ENCODE measurements at regions not wholly inside any gene's neighbourhood (a gene's known extent, or its start where the extent isn't known, plus 50 kb on each side); places are given as distances from the start of the nearest gene placed in this dataset.

DNA sequence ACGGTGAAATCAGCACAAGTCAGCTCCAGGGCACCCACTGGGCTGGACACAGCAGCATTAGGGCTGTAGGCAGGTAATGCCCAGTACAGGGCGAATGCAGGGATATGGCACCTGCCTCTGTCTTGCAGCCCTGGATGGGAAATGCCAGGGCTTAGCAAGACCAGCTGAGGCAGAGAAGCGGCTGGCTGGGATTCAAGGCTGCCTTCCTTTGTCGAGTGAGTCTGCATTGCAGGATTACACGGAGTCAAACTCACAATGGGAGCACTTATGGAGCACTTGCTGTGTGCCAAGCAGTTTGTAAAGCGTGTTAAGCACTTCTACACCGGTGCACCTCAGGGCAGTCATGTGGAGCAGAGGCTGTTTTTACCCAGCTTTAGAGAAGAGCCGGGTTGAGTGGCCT, 87.3 kb upstream of the HDAC4 start:
- TF ChIP-seq EZH2phosphoT487 (IDR thresholded peaks at IDR 0.05; ENCODE audit: unreplicated experiment) (no peak), EZH2 (IDR thresholded peaks at IDR 0.05; ENCODE audit: low read depth, unreplicated experiment) (no peak), POLR2AphosphoS5 (IDR thresholded peaks at IDR 0.05; ENCODE audit: low read depth) (no peak), STAT1 (IDR thresholded peaks at IDR 0.05; ENCODE audit: unreplicated experiment) (no peak), ZNF114 (CRISPR knock-in tag; IDR thresholded peaks at IDR 0.05) (no peak), CREB1 (CRISPR knock-in tag; IDR thresholded peaks at IDR 0.05; ENCODE audit: low read depth) (no peak), JUNB (IDR thresholded peaks at IDR 0.05; ENCODE audit: unreplicated experiment) (no peak), ETS1 (IDR thresholded peaks at IDR 0.05) (no peak)
- TF ChIP-seq, protein P1, sequence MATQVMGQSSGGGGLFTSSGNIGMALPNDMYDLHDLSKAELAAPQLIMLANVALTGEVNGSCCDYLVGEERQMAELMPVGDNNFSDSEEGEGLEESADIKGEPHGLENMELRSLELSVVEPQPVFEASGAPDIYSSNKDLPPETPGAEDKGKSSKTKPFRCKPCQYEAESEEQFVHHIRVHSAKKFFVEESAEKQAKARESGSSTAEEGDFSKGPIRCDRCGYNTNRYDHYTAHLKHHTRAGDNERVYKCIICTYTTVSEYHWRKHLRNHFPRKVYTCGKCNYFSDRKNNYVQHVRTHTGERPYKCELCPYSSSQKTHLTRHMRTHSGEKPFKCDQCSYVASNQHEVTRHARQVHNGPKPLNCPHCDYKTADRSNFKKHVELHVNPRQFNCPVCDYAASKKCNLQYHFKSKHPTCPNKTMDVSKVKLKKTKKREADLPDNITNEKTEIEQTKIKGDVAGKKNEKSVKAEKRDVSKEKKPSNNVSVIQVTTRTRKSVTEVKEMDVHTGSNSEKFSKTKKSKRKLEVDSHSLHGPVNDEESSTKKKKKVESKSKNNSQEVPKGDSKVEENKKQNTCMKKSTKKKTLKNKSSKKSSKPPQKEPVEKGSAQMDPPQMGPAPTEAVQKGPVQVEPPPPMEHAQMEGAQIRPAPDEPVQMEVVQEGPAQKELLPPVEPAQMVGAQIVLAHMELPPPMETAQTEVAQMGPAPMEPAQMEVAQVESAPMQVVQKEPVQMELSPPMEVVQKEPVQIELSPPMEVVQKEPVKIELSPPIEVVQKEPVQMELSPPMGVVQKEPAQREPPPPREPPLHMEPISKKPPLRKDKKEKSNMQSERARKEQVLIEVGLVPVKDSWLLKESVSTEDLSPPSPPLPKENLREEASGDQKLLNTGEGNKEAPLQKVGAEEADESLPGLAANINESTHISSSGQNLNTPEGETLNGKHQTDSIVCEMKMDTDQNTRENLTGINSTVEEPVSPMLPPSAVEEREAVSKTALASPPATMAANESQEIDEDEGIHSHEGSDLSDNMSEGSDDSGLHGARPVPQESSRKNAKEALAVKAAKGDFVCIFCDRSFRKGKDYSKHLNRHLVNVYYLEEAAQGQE (IDR thresholded peaks at IDR 0.05; ENCODE audit: unreplicated experiment), result no peak
- TF ChIP-seq, protein P2, sequence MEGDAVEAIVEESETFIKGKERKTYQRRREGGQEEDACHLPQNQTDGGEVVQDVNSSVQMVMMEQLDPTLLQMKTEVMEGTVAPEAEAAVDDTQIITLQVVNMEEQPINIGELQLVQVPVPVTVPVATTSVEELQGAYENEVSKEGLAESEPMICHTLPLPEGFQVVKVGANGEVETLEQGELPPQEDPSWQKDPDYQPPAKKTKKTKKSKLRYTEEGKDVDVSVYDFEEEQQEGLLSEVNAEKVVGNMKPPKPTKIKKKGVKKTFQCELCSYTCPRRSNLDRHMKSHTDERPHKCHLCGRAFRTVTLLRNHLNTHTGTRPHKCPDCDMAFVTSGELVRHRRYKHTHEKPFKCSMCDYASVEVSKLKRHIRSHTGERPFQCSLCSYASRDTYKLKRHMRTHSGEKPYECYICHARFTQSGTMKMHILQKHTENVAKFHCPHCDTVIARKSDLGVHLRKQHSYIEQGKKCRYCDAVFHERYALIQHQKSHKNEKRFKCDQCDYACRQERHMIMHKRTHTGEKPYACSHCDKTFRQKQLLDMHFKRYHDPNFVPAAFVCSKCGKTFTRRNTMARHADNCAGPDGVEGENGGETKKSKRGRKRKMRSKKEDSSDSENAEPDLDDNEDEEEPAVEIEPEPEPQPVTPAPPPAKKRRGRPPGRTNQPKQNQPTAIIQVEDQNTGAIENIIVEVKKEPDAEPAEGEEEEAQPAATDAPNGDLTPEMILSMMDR (conservative IDR thresholded peaks at IDR 0.05; ENCODE audit: low read depth in 2 of 2), result no peak
